ENCODE measurements at regions not wholly inside any gene's neighbourhood (a gene's known extent, or its start where the extent isn't known, plus 50 kb on each side); places are given as distances from the start of the nearest gene placed in this dataset.

DNA sequence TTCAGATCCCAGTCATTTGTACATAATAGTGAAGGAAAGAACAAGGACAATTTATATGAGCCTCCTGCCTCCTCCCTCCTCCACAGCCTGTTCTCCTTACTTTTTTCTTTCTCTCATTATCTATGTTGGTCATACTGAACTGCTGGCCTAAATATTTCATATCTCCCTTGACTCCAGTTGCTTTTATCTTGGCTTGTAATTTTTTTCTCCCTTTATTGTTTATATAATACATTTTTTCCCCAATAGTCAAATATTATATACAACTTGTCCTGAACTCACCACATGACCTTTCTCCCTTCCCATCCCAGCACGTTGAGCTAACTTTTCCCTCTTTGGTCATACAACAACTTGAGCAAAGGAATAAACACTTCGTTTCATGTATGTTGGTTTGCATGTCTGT is 752.1 kb downstream of the LTN1 start:
- DNase-seq (no peak), ATAC-seq (ENCODE audit: insufficient read depth, low read depth) (no peak)
- Histone ChIP-seq H2AFZ (ENCODE audit: low read depth, low read length) (no peak overlapping the region), H3K9me3 (ENCODE audit: insufficient read depth, low read length, severe bottlenecking) (no peaks in the 10 kb centered on the region), H3K27me3 (ENCODE audit: insufficient read depth, low read length, poor library complexity) (no peaks in the 10 kb centered on the region), H3K4me1 (ENCODE audit: insufficient read depth, low read length) (no peaks in the 10 kb centered on the region), H3K79me2 (ENCODE audit: insufficient read depth, low read length) (no peaks in the 10 kb centered on the region), H3K4me3 (ENCODE audit: low read depth in 1 of 2, low read length in 2 of 2) (no peak overlapping the region), H3K9ac (ENCODE audit: low read depth, low read length) (no peak overlapping the region), H3K27ac (ENCODE audit: low read length) (no peak overlapping the region), H3K4me2 (ENCODE audit: insufficient read depth, low read length) (no peak overlapping the region), H4K20me1 (ENCODE audit: insufficient read depth, low read length) (no peaks in the 10 kb centered on the region), H3K36me3 (ENCODE audit: insufficient read depth, low read length) (no peaks in the 10 kb centered on the region)
- TF ChIP-seq, protein P1, sequence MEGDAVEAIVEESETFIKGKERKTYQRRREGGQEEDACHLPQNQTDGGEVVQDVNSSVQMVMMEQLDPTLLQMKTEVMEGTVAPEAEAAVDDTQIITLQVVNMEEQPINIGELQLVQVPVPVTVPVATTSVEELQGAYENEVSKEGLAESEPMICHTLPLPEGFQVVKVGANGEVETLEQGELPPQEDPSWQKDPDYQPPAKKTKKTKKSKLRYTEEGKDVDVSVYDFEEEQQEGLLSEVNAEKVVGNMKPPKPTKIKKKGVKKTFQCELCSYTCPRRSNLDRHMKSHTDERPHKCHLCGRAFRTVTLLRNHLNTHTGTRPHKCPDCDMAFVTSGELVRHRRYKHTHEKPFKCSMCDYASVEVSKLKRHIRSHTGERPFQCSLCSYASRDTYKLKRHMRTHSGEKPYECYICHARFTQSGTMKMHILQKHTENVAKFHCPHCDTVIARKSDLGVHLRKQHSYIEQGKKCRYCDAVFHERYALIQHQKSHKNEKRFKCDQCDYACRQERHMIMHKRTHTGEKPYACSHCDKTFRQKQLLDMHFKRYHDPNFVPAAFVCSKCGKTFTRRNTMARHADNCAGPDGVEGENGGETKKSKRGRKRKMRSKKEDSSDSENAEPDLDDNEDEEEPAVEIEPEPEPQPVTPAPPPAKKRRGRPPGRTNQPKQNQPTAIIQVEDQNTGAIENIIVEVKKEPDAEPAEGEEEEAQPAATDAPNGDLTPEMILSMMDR (IDR thresholded peaks at IDR 0.05; ENCODE audit: borderline replicate concordance, extremely low read depth, low read length, poor library complexity, severe bottlenecking) = no peak
- TF ChIP-seq EZH2 (IDR thresholded peaks at IDR 0.05; ENCODE audit: borderline replicate concordance, low read depth, low read length, severe bottlenecking) = no peak

DNA sequence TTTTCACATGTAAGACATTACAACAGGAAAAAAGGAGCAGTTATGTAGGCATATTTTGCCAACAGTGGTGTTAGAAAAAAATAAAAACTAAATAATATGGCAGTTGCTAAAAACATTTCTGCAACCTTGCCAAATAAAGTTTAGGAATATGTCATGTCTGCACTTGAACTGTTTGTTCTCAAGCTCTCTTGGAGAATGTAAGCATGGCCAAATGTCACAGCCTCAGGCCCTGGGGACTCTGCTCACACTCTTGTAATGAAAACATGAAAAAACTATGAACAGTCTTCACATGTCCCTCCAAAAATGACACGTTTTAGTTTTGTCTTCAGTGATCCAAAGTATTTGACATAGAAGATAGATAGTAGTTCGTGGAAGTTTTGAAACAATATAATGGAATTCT is 753.3 kb downstream of the LTN1 start:
- H4K20me1 ChIP-seq (ENCODE audit: insufficient read depth, low read length) = no peaks in the 10 kb centered on the region
- H3K9ac ChIP-seq (ENCODE audit: low read depth, low read length) = no peak overlapping the region
- H2AFZ ChIP-seq (ENCODE audit: low read depth, low read length) = no peak overlapping the region
- no peaks in the 10 kb centered on the region for H3K79me2 ChIP-seq (ENCODE audit: insufficient read depth, low read length)
- H3K4me2 ChIP-seq (ENCODE audit: insufficient read depth, low read length) = no peak overlapping the region
- H3K9me3 ChIP-seq (ENCODE audit: insufficient read depth, low read length, severe bottlenecking) = no peaks in the 10 kb centered on the region
- no peak for DNase-seq
- no peak for ATAC-seq (ENCODE audit: insufficient read depth, low read depth)
- no peak overlapping the region for H3K4me3 ChIP-seq (ENCODE audit: low read depth in 1 of 2, low read length in 2 of 2)
- no peak overlapping the region for H3K27ac ChIP-seq (ENCODE audit: low read length)
- no peaks in the 10 kb centered on the region for H3K4me1 ChIP-seq (ENCODE audit: insufficient read depth, low read length)
- H3K36me3 ChIP-seq (ENCODE audit: insufficient read depth, low read length) = no peaks in the 10 kb centered on the region
- no peak for TF ChIP-seq EZH2 (IDR thresholded peaks at IDR 0.05; ENCODE audit: borderline replicate concordance, low read depth, low read length, severe bottlenecking)
- TF ChIP-seq, protein P1 (IDR thresholded peaks at IDR 0.05; ENCODE audit: borderline replicate concordance, extremely low read depth, low read length, poor library complexity, severe bottlenecking) = no peak
- H3K27me3 ChIP-seq (ENCODE audit: insufficient read depth, low read length, poor library complexity) = no peaks in the 10 kb centered on the region

DNA sequence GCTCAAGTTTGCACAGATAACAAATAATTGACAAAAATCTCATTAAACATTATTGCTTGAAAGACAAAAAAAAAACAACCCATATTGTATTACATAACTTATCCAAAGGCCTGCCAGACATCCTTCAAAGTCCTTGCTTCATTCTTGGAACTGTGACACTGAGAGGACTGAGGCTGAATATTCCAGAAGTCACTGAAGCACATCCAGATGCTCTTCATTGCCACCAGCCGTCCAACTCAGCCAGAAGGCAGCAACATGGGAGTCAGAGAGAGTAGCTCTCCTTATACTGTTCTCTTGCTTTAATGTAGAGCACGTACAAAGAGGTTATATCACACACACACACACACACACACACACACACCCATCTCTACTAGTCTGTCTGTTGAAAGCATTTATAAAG is 755.0 kb downstream of the LTN1 start:
- H3K36me3 ChIP-seq (ENCODE audit: insufficient read depth, low read length) = no peaks in the 10 kb centered on the region
- no peak overlapping the region for H3K27ac ChIP-seq (ENCODE audit: low read length)
- H3K79me2 ChIP-seq (ENCODE audit: insufficient read depth, low read length) = no peaks in the 10 kb centered on the region
- H2AFZ ChIP-seq (ENCODE audit: low read depth, low read length) = no peak overlapping the region
- H3K4me2 ChIP-seq (ENCODE audit: insufficient read depth, low read length) = no peak overlapping the region
- no peaks in the 10 kb centered on the region for H4K20me1 ChIP-seq (ENCODE audit: insufficient read depth, low read length)
- H3K9me3 ChIP-seq (ENCODE audit: insufficient read depth, low read length, severe bottlenecking) = no peaks in the 10 kb centered on the region
- DNase-seq (no peak), ATAC-seq (ENCODE audit: insufficient read depth, low read depth) (no peak)
- H3K9ac ChIP-seq (ENCODE audit: low read depth, low read length) = no peak overlapping the region
- no peak overlapping the region for H3K4me3 ChIP-seq (ENCODE audit: low read depth in 1 of 2, low read length in 2 of 2)
- no peak for TF ChIP-seq EZH2 (IDR thresholded peaks at IDR 0.05; ENCODE audit: borderline replicate concordance, low read depth, low read length, severe bottlenecking)
- TF ChIP-seq, protein P1 (IDR thresholded peaks at IDR 0.05; ENCODE audit: borderline replicate concordance, extremely low read depth, low read length, poor library complexity, severe bottlenecking) = no peak
- no peaks in the 10 kb centered on the region for H3K27me3 ChIP-seq (ENCODE audit: insufficient read depth, low read length, poor library complexity)
- H3K4me1 ChIP-seq (ENCODE audit: insufficient read depth, low read length) = no peaks in the 10 kb centered on the region
